ENCODE measurements at regions not wholly inside any gene's neighbourhood (a gene's known extent, or its start where the extent isn't known, plus 50 kb on each side); places are given as distances from the start of the nearest gene placed in this dataset.

GRCh38 chr17:15157051-15157450 is 108.1 kb downstream of the PMP22 start:
- no peak overlapping the region for H2BK120ac ChIP-seq (replicated peaks; ENCODE audit: low read depth, low read length)
- no peaks in the 10 kb centered on the region for H3K36me3 ChIP-seq (ENCODE audit: control insufficient read depth in 2 of 4, insufficient read depth in 4 of 4, low read length in 3 of 4)
- POLR2A ChIA-PET (ENCODE audit: partially characterized antibody), result no interaction called here
- no peak overlapping the region for H3K18ac ChIP-seq (ENCODE audit: extremely low read depth, low read length)
- H2AFZ ChIP-seq (ENCODE audit: low read length), result 0 out of 2 replicates have a peak overlapping the region, but pooled peaks have one; percentile 20
- FAIRE-seq (no peak), DNase-seq (ENCODE audit: low read depth in 1 of 2, low spot score in 2 of 2) (no peak)
- no peak overlapping the region for H2BK15ac ChIP-seq (ENCODE audit: low read length)
- H2BK5ac ChIP-seq (ENCODE audit: low read depth, low read length), result no peak overlapping the region
- no peak overlapping the region for H3K9ac ChIP-seq (replicated peaks in 1 of 4; ENCODE audit: extremely low read depth in 1 of 4, low read depth in 3 of 4, low read length in 3 of 4)
- 86% methylated on average over 5 of the region's 5 CpGs; no CpG with 5 or more reads in 1 of the 2 experiments for WGBS, 2 experiments (ENCODE audit: extremely low coverage in 1 of 2, insufficient coverage in 1 of 2, insufficient read length in 1 of 2, insufficient replicate concordance in 2 of 2, low coverage in 1 of 2, low lambda C conversion rate in 2 of 2, missing lambda C conversion rate in 1 of 2)
- H3K27me3 ChIP-seq (replicated peaks in 1 of 4; ENCODE audit: control insufficient read depth in 3 of 4, extremely low read depth in 1 of 4, insufficient read depth in 3 of 4, low read length in 3 of 4), result no peaks in the 10 kb centered on the region
- H3K4me2 ChIP-seq (ENCODE audit: insufficient read depth in 1 of 2, low read depth in 2 of 2, low read length in 2 of 2), result no peak overlapping the region
- H2BK12ac ChIP-seq (ENCODE audit: low read depth, low read length), result no peak overlapping the region
- no peaks in the 10 kb centered on the region for H3K79me1 ChIP-seq (ENCODE audit: low read depth, low read length)
- no peak overlapping the region for H4K5ac ChIP-seq (ENCODE audit: insufficient read length, low read depth, low read length)
- H3K14ac ChIP-seq (ENCODE audit: insufficient read length), result no peak overlapping the region
- CTCF ChIA-PET (ENCODE audit: partially characterized antibody), result interaction anchor here (0.8 to 3.0 kb wide), 15 partner anchors 9 to 856 kb away, joined by 3 to 20 read pairs (median 5); partner anchors contain the start of gene HS3ST3B1
- no peak overlapping the region for H3K27ac ChIP-seq (ENCODE audit: low read depth, low read length)
- H3K79me2 ChIP-seq (ENCODE audit: control insufficient read depth in 1 of 2, insufficient read depth in 2 of 2, low read length in 2 of 2), result no peaks in the 10 kb centered on the region
- no peaks in the 10 kb centered on the region for H3K4me1 ChIP-seq (replicated peaks in 1 of 4; ENCODE audit: control insufficient read depth in 3 of 4, insufficient read depth in 4 of 4, low read length in 3 of 4)
- no peak overlapping the region for H3K4ac ChIP-seq (replicated peaks; ENCODE audit: insufficient read length, low read depth, low read length)
- H3K56ac ChIP-seq (replicated peaks; ENCODE audit: insufficient read length, low read depth, low read length), result no peak overlapping the region
- H4K91ac ChIP-seq (replicated peaks; ENCODE audit: insufficient read length, low read length), result no peak overlapping the region
- H4K20me1 ChIP-seq (replicated peaks in 1 of 2; ENCODE audit: control insufficient read depth in 1 of 2, insufficient read depth in 2 of 2, low read length in 2 of 2), result no peaks in the 10 kb centered on the region
- no peak overlapping the region for H4K8ac ChIP-seq (ENCODE audit: extremely low read depth, insufficient read depth, low read length)
- no peak overlapping the region for H3K4me3 ChIP-seq (ENCODE audit: extremely low read depth in 1 of 4, insufficient read depth in 2 of 4, low read depth in 3 of 4, low read length in 4 of 4)
- no peaks in the 10 kb centered on the region for H3K9me3 ChIP-seq (ENCODE audit: insufficient read depth in 2 of 2, low read depth in 1 of 2, low read length in 1 of 2)
- no peak overlapping the region for H3K23ac ChIP-seq (ENCODE audit: insufficient read length)
- no peak overlapping the region for H2BK20ac ChIP-seq (ENCODE audit: low read length)
- no peaks in the 10 kb centered on the region for H3K23me2 ChIP-seq (ENCODE audit: low read depth, low read length)
- no peak overlapping the region for H2AK5ac ChIP-seq (ENCODE audit: low read depth, low read length)
- no peak for TF ChIP-seq TAF7 (optimal IDR thresholded peaks at IDR 0.05; ENCODE audit: borderline replicate concordance, low read depth, low read length)

Measured in H1 (cell line).